ENCODE measurements at regions not wholly inside any gene's neighbourhood (a gene's known extent, or its start where the extent isn't known, plus 50 kb on each side); places are given as distances from the start of the nearest gene placed in this dataset.

GRCh38 chr15:91696981-91697380, 156.5 kb upstream of the SLCO3A1 start:
- TF ChIP-seq POLR2A (IDR thresholded peaks at IDR 0.05): no peak
- TF ChIP-seq, protein P1, sequence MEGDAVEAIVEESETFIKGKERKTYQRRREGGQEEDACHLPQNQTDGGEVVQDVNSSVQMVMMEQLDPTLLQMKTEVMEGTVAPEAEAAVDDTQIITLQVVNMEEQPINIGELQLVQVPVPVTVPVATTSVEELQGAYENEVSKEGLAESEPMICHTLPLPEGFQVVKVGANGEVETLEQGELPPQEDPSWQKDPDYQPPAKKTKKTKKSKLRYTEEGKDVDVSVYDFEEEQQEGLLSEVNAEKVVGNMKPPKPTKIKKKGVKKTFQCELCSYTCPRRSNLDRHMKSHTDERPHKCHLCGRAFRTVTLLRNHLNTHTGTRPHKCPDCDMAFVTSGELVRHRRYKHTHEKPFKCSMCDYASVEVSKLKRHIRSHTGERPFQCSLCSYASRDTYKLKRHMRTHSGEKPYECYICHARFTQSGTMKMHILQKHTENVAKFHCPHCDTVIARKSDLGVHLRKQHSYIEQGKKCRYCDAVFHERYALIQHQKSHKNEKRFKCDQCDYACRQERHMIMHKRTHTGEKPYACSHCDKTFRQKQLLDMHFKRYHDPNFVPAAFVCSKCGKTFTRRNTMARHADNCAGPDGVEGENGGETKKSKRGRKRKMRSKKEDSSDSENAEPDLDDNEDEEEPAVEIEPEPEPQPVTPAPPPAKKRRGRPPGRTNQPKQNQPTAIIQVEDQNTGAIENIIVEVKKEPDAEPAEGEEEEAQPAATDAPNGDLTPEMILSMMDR (IDR thresholded peaks at IDR 0.05): no peak

Data from testis (tissue), 2 donors.